Mucosa of rectum (tissue), 2 donors: ENCODE measurements at regions not wholly inside any gene's neighbourhood (a gene's known extent, or its start where the extent isn't known, plus 50 kb on each side); places are given as distances from the start of the nearest gene placed in this dataset.

Source experiments
- H3K27ac ChIP-seq, 2 donors: one replicate each; pipeline ENCODE4 v1.7.0; 2013; ENCODE audit warnings: inconsistent platforms in 2 of 2, low read depth in 2 of 2, low read length in 2 of 2
- H3K27me3 ChIP-seq, 2 donors: one replicate each; pipeline ENCODE4 v1.7.0; 2013; ENCODE audit warnings: low read length in 2 of 2; ENCODE audit not compliant: control insufficient read depth in 2 of 2, insufficient read depth in 2 of 2
- H3K36me3 ChIP-seq, 2 donors: one replicate each; pipeline ENCODE4 v1.7.0; 2013; ENCODE audit warnings: low read length in 2 of 2; ENCODE audit not compliant: control insufficient read depth in 2 of 2, insufficient read depth in 2 of 2
- H3K4me1 ChIP-seq, 2 donors: one replicate each; pipeline ENCODE4 v1.7.0; 2013; ENCODE audit warnings: low read length in 2 of 2, mild to moderate bottlenecking in 1 of 2; ENCODE audit not compliant: control insufficient read depth in 2 of 2, insufficient read depth in 2 of 2
- H3K4me3 ChIP-seq, 2 donors: one replicate each; pipeline ENCODE4 v1.7.0; 2013; ENCODE audit warnings: low read length in 2 of 2
- H3K9ac ChIP-seq, 2 donors: one replicate each; pipeline ENCODE4 v1.7.0; 2013; ENCODE audit warnings: low read length in 2 of 2, low read depth in 1 of 2, mild to moderate bottlenecking in 1 of 2
- H3K9me3 ChIP-seq, 2 donors: one replicate each; pipeline ENCODE4 v1.7.0; 2013; ENCODE audit warnings: low read length in 2 of 2; ENCODE audit not compliant: control insufficient read depth in 2 of 2
- donor health status: healthy.
- donor health status: Normal muscosa, but diverticular disease.

DNA sequence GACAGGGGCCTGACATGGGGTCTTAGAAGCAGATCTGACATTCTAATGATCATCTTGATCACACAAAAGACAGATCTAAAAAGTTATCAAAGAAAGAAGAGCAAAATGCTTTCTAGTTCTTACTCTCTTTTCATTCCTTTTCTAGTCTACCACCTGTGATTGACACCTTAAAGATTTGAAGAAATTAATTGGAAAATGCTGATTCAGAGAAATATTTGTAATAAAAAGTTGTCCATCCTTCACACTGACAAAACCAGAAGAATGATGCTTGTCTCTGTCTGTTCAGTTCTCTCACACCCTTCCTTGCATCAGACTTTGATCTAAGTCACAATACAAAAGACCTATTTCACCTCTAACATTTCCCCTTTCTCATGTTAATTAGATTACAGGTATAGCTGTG lies 182.4 kb downstream of the RAP2A start:
- Histone ChIP-seq H3K27ac (no peak overlapping the region), H3K27me3 (no peaks in the 10 kb centered on the region), H3K36me3 (no peaks in the 10 kb centered on the region), H3K9ac (no peak overlapping the region), H3K4me1 (no peaks in the 10 kb centered on the region), H3K4me3 (no peak overlapping the region), H3K9me3 (no peaks in the 10 kb centered on the region)

DNA sequence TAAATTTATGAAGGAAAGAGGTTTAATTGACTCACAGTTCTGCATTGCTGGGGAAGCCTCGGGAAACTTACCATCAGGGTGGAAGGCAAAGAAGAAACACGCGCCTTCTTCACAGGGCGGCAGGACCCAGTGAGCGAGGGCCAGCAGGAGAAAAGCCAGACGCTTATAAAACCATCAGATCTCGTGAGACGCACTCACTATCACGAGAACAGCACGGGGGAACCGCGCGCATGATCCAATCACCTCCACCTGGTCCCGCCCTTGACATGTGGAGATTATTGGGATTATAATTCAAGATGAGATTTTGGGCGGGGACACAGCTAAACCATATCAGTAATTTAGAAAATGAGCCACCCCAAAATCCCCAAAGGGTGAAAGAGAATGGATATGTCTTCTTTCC lies 187.1 kb downstream of the RAP2A start:
- Histone ChIP-seq H3K27ac (no peak overlapping the region), H3K9me3 (no peaks in the 10 kb centered on the region), H3K4me1 (no peaks in the 10 kb centered on the region), H3K4me3 (no peak overlapping the region), H3K27me3 (no peaks in the 10 kb centered on the region), H3K9ac (no peak overlapping the region), H3K36me3 (no peaks in the 10 kb centered on the region)

DNA sequence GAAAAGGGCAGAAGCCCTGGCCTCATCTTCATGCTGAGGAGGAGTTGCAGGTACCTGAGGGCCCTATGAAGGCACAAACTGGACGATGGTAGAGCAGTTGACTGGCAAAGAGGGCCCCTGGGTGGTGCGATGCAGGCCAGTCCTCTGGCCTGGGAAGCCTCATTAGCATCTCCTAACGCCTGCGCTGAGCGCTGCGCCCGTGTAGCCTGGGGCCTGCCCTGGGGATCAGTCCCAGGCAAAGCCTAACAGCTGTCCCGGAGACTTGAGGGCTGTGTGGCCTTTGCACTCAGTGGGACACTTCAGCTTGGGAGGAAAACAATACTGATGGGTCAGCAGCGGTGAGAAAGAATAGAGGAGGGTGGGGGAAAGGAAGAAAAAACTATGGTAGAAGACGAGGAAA lies 187.7 kb downstream of the RAP2A start:
- H3K27ac ChIP-seq = no peak overlapping the region
- H3K4me3 ChIP-seq = no peak overlapping the region
- H3K9ac ChIP-seq = no peak overlapping the region
- H3K9me3 ChIP-seq = no peaks in the 10 kb centered on the region
- no peaks in the 10 kb centered on the region for H3K36me3 ChIP-seq
- H3K27me3 ChIP-seq = no peaks in the 10 kb centered on the region
- no peaks in the 10 kb centered on the region for H3K4me1 ChIP-seq

DNA sequence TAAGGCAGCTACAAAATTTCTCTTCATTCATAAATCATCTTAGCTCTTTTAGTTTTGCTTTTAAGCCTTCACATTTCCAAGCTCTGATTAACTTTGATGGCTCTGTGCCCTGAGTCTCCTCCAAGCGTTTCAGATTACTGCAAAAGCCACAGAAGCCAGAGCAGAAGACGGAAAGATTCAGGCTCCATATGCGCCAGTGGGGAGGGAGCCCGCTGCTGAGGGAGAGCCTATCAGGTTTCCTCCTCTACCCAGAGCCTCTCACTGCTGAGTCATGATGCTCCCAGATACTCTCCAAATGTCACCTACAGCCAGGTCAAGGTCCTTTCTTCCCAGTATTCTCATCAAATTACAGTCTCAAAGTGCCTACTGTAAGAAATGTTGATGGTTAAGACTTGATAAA lies 193.6 kb downstream of the RAP2A start:
- Histone ChIP-seq H3K27me3 (no peaks in the 10 kb centered on the region), H3K27ac (no peak overlapping the region), H3K36me3 (no peaks in the 10 kb centered on the region), H3K9ac (no peak overlapping the region), H3K4me3 (no peak overlapping the region), H3K4me1 (no peaks in the 10 kb centered on the region), H3K9me3 (no peaks in the 10 kb centered on the region)

DNA sequence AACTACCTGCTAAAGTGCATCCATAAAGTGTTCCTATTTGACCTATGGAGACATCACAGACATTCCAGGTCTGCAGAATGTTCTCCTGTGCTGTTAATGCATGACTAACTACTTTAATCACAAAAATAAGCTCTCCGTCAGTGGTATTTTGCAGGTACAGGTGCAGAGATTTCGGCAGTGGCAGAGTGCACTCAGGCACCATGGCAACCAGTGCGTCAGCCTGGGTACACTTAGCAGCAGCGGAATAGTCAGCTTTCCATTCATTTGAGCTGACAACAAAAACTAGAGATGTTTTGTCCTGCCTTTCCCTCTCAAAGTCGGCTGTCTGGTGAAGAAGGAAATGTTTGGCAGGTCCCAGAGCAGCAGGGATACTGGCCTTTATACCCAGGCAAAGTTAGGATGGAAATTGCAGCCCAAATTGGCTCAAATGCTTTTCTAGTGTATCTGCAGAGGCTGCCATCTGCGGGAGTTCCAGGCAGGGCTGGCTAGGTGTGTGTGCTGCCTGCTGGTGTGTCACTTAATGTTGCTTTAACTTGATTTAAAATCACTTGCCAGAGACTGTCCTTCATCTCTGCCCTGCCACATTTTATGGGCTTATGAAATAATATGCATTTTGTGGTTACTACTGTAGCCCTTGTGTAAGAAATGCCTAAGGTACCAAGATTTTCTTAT lies 195.8 kb downstream of the RAP2A start:
- no peak overlapping the region for H3K9ac ChIP-seq
- no peaks in the 10 kb centered on the region for H3K27me3 ChIP-seq
- H3K9me3 ChIP-seq = no peaks in the 10 kb centered on the region
- H3K36me3 ChIP-seq = no peaks in the 10 kb centered on the region
- no peak overlapping the region for H3K4me3 ChIP-seq
- no peaks in the 10 kb centered on the region for H3K4me1 ChIP-seq
- H3K27ac ChIP-seq = no peak overlapping the region

DNA sequence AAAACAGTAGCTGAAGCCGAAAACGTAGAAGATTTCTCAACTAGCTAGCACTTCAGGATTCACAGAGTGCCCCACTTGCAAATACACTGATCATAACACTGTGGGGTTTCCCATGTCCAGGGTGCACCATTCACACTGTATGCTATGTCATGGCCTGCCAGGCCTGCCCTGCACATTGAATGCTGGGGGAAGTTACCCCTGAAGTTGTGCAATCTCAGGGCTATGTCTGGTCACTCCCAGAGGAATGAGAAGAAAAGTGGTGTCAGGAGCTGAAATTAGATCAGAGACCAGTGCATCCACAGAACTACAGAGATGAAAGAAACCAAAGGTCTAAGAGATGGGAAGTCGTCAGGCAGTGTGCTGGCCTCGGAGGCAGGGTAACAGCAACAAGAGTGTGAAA lies 196.8 kb downstream of the RAP2A start:
- no peaks in the 10 kb centered on the region for H3K36me3 ChIP-seq

DNA sequence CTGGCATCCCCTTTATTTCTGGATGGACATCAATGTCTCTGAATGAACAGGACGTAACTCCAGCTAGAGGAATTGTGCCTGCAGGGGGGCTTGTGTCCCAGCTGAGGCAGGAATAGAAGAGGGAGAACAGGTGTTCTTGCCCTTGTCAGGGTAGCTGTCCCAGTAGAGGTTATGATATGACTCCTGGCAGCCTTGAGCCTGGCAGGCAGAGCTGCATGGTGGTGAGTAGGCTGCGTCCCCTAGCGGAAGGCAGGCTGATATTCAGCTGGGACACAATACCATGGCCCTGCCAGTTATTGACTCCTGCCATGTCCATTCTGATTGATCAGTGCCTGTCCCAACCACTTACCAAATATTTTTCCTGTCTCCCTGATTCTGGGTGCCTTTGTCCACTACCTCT lies 197.2 kb downstream of the RAP2A start:
- no peak overlapping the region for H3K4me3 ChIP-seq

More for the DNA sequence above, 196.8 kb downstream of the RAP2A start:
- H3K27me3 ChIP-seq = no peaks in the 10 kb centered on the region
- no peak overlapping the region for H3K9ac ChIP-seq
- no peaks in the 10 kb centered on the region for H3K4me1 ChIP-seq
- H3K9me3 ChIP-seq = no peaks in the 10 kb centered on the region
- H3K27ac ChIP-seq = no peak overlapping the region
- H3K4me3 ChIP-seq = no peak overlapping the region

DNA sequence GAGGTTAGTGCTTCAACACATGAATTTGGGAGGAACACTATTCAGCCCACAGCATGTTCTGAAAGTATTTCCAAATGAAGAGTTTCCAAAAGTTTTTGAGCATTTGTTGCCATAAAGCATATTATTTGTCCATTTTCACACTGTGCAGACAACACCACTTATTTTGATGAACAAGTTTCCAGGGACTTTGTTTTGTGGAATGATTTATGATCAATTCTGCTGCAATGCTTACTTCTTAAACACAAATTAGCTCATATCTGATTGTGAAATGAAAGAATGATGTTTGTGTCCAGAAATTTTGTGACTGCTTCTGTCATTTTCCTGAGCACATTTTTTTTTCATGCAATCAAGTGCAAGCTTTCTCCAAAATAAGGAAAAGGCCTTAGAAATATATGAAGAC lies 205.3 kb downstream of the RAP2A start:
- H3K4me3 ChIP-seq = no peak overlapping the region
- no peaks in the 10 kb centered on the region for H3K9me3 ChIP-seq
- H3K27ac ChIP-seq = no peak overlapping the region
- no peaks in the 10 kb centered on the region for H3K4me1 ChIP-seq
- H3K36me3 ChIP-seq = no peaks in the 10 kb centered on the region
- H3K27me3 ChIP-seq = no peaks in the 10 kb centered on the region
- no peak overlapping the region for H3K9ac ChIP-seq

More for the DNA sequence above, 197.2 kb downstream of the RAP2A start:
- H3K9ac ChIP-seq = no peak overlapping the region
- H3K4me1 ChIP-seq = no peaks in the 10 kb centered on the region
- no peaks in the 10 kb centered on the region for H3K27me3 ChIP-seq
- no peaks in the 10 kb centered on the region for H3K9me3 ChIP-seq
- H3K36me3 ChIP-seq = no peaks in the 10 kb centered on the region
- no peak overlapping the region for H3K27ac ChIP-seq

DNA sequence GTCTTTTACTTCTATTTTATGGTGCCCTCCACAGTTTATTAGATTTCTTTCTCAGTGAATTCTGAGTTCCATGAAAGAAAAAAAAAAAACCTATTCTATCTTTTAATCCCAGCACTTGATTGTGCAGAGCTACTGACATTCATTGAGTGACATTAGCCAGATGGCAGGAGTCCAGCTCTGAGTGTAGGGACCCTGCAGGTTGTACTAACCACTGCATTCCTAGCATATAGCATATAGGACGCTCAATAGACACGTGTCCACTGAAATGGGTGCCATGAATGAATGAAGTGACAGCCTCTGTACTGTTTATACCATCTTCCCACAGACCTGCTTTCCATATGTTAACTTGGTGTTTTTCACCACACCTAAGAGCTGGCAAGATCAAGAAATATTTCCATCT lies 206.3 kb downstream of the RAP2A start:
- no peak overlapping the region for H3K27ac ChIP-seq
- H3K36me3 ChIP-seq = no peaks in the 10 kb centered on the region
- H3K4me1 ChIP-seq = no peaks in the 10 kb centered on the region
- H3K4me3 ChIP-seq = no peak overlapping the region
- H3K9me3 ChIP-seq = no peaks in the 10 kb centered on the region
- H3K9ac ChIP-seq = no peak overlapping the region
- no peaks in the 10 kb centered on the region for H3K27me3 ChIP-seq

DNA sequence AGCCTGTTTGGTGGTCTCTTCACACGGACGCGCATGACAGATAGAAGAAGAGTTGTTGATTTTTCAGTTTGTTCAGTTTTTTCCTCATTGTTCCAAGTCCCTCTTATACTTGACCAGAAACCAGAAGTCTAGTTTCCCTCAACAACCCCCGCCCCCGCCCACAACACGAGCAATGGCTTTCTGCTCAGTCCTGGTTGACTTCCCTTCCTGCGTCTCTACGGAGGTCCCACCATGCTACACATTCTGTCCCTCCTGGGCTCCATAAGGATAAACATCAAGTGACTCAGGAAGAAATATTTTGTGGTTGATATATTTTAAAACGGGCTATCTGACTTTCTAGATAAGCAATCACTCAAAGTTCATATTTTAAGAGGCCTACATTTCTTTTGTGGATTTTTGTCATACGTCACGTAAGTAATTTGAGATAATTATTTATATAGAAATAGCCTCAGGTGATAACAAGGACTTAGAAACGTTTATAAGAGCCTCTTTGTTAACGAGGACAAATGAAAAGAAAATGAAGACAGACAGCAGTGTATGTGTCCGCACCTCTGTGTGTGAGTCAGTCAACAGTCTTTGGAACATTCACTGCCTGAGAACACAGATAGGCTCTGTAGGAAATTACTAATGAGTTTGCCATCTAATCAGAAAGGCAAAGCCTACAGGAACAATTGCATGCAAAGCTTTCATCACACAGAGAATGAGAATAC lies 214.4 kb downstream of the RAP2A start:
- H3K27me3 ChIP-seq = no peaks in the 10 kb centered on the region
- H3K9ac ChIP-seq = no peak overlapping the region
- H3K27ac ChIP-seq = no peak overlapping the region
- no peaks in the 10 kb centered on the region for H3K4me1 ChIP-seq
- H3K9me3 ChIP-seq = no peaks in the 10 kb centered on the region
- no peak overlapping the region for H3K4me3 ChIP-seq
- no peaks in the 10 kb centered on the region for H3K36me3 ChIP-seq
